HCT116 (cell line): ENCODE measurements at regions not wholly inside any gene's neighbourhood (a gene's known extent, or its start where the extent isn't known, plus 50 kb on each side); places are given as distances from the start of the nearest gene placed in this dataset.

Experiments
- ATAC-seq: fragments of 200-7000 bp; cut with Tn5 transposase; 2 replicates; pipeline ENCODE4 v1.9.1; 2020; ENCODE audit warnings: mild to moderate bottlenecking, moderate library complexity
- BruUV-seq: library from RNA; stranded (reverse); fragments of 400-500 nt; replicated peaks from 2 replicates; lab custom pipeline; 2021; lab: Mats Ljungman, UMichigan
- CTCF ChIA-PET: fragments of 300-600 bp; sonication (Branson Sonifier 250); formaldehyde crosslinking; loops from one replicate; lab custom pipeline; 2021; ENCODE audit warnings: antibody characterized with exemption; lab: Charles Lee
- POLR2A ChIA-PET: fragments of 300-600, 350-600 bp; sonication (Branson Sonifier 250); formaldehyde crosslinking; loops from one replicate; lab custom pipeline; 2021; ENCODE audit warnings: antibody characterized with exemption; lab: Charles Lee
- RAD21 ChIA-PET, 2 experiments: fragments of 300-600 bp; sonication (Branson Sonifier 250); formaldehyde crosslinking; loops; one replicate each; lab custom pipeline; 2023; ENCODE audit warnings: low total read pairs in 2 of 2; ENCODE audit not compliant: uncharacterized antibody in 2 of 2, unreplicated experiment in 2 of 2, low non-redundant PET in 1 of 2; lab: Charles Lee
- DNase-seq: peaks from one replicate; pipeline ENCODE4 v3.0.0-alpha.2; 2010; ENCODE audit warnings: low read depth, low spot score
- H2AFZ ChIP-seq: fragments of 200-600 bp; shearing (Covaris generic), sonication (generic); 2 replicates; pipeline ENCODE4 v1.6.1; 2017; ENCODE audit warnings: low read depth, mixed run types, mixed read lengths, antibody characterized with exemption, low read length; ENCODE audit not compliant: poor library complexity, severe bottlenecking
- H3K27ac ChIP-seq: 2 replicates; pipeline ENCODE4 v1.5.1; 2012; ENCODE audit warnings: low read depth, low read length
- H3K27me3 ChIP-seq: fragments of 200-600 bp; sonication (generic); 2 replicates; pipeline ENCODE4 v1.6.1; 2016; ENCODE audit warnings: mixed run types, low read length, mixed read lengths; ENCODE audit not compliant: insufficient read depth
- H3K36me3 ChIP-seq, 2 experiments: fragments of 200-500 bp in 1 of 2; fragments of 200-600 bp in 1 of 2; sonication (Bioruptor generic) in 1 of 2; sonication (generic) in 1 of 2; 2 replicates each; pipeline versions ENCODE4 v1.5.1 to v1.6.1; 2014 to 2016; ENCODE audit warnings: low read length in 2 of 2, inconsistent platforms in 1 of 2, mixed read lengths in 1 of 2, mixed run types in 1 of 2; ENCODE audit not compliant: insufficient read depth in 2 of 2, control insufficient read depth in 1 of 2
- H3K4me1 ChIP-seq, 2 experiments: fragments of 200-600 bp in 1 of 2; sonication (generic) in 1 of 2; 2 replicates each; pipeline versions ENCODE4 v1.5.1 to v1.6.1; 2012 to 2017; ENCODE audit warnings: low read length in 2 of 2, inconsistent platforms in 1 of 2, mild to moderate bottlenecking in 1 of 2, mixed read lengths in 1 of 2, mixed run types in 1 of 2, moderate library complexity in 1 of 2; ENCODE audit not compliant: insufficient read depth in 2 of 2, control insufficient read depth in 1 of 2
- H3K4me2 ChIP-seq: fragments of 200-600 bp; sonication (generic); 2 replicates; pipeline ENCODE4 v1.6.1; 2017; ENCODE audit warnings: mixed run types, low read length, mixed read lengths
- H3K4me3 ChIP-seq, 2 experiments: fragments of 200-600 bp in 1 of 2; sonication (generic) in 1 of 2; replicated peaks in 1 of 2; 2 replicates each; pipeline ENCODE4 v1.5.1; 2011 to 2016; ENCODE audit warnings: low read length in 2 of 2, control low read depth in 1 of 2, low read depth in 1 of 2, mild to moderate bottlenecking in 1 of 2, mixed read lengths in 1 of 2, mixed run types in 1 of 2
- H3K79me2 ChIP-seq: fragments of 200-600 bp; sonication (generic); 2 replicates; pipeline ENCODE4 v1.6.1; 2017; ENCODE audit warnings: mild to moderate bottlenecking, mixed run types, low read length, moderate library complexity, mixed read lengths; ENCODE audit not compliant: insufficient read depth
- H3K9ac ChIP-seq: fragments of 200-600 bp; sonication (generic); 2 replicates; pipeline ENCODE4 v1.6.1; 2016; ENCODE audit warnings: low read length, mixed read lengths
- H3K9me2 ChIP-seq: fragments of 200-600 bp; sonication (generic), shearing (Covaris generic); 2 replicates; pipeline ENCODE4 v1.6.1; 2017; ENCODE audit warnings: mixed run types, mild to moderate bottlenecking, moderate library complexity; ENCODE audit not compliant: insufficient read depth
- H3K9me3 ChIP-seq, 2 experiments: fragments of 200-500 bp in 1 of 2; fragments of 200-600 bp in 1 of 2; sonication (Bioruptor generic) in 1 of 2; sonication (generic) in 1 of 2; 2 replicates each; pipeline ENCODE4 v1.6.1; 2014 to 2017; ENCODE audit warnings: low read length in 2 of 2, mixed read lengths in 2 of 2, inconsistent platforms in 1 of 2, low read depth in 1 of 2, mild to moderate bottlenecking in 1 of 2, mixed run types in 1 of 2, moderate library complexity in 1 of 2; ENCODE audit not compliant: control insufficient read depth in 1 of 2, insufficient read depth in 1 of 2
- H4K20me1 ChIP-seq: fragments of 200-600 bp; sonication (generic), shearing (Covaris generic); 2 replicates; pipeline ENCODE4 v1.6.1; 2017; ENCODE audit warnings: mixed run types, mild to moderate bottlenecking, moderate library complexity; ENCODE audit not compliant: insufficient read depth
- CEBPB ChIP-seq: IDR thresholded peaks from 2 replicates; pipeline ENCODE4 v1.6.1; 2012; ENCODE audit warnings: low read depth
- CTCF ChIP-seq, 3 experiments: fragments of 200-600 bp in 1 of 3; sonication (generic) in 1 of 3; IDR thresholded peaks in 2 of 3; conservative IDR thresholded peaks in 1 of 3; 2 replicates each; pipeline ENCODE4 v1.5.1; 2012 to 2017; ENCODE audit warnings: low read depth in 2 of 3, low read length in 2 of 3, antibody characterized with exemption in 1 of 3, borderline replicate concordance in 1 of 3, control low read depth in 1 of 3, mild to moderate bottlenecking in 1 of 3, mixed read lengths in 1 of 3, mixed run types in 1 of 3, moderate library complexity in 1 of 3; ENCODE audit not compliant: insufficient read depth in 1 of 3
- ELF1 ChIP-seq: IDR thresholded peaks from 2 replicates; pipeline ENCODE4 v1.6.1; 2012; ENCODE audit warnings: low read depth, borderline replicate concordance
- EZH2 ChIP-seq: fragments of 200-600 bp; sonication (generic); IDR thresholded peaks from 2 replicates; pipeline ENCODE4 v1.6.1; 2017; ENCODE audit warnings: antibody characterized with exemption, mixed run types
- EZH2phosphoT487 ChIP-seq: fragments of 200-600 bp; IDR thresholded peaks from 2 replicates; pipeline ENCODE4 v1.6.1; 2018; ENCODE audit warnings: antibody characterized with exemption, borderline replicate concordance
- FOSL1 ChIP-seq: IDR thresholded peaks from 2 replicates; pipeline ENCODE4 v1.6.1; 2012; ENCODE audit warnings: low read depth
- MAX ChIP-seq: IDR thresholded peaks from 2 replicates; pipeline ENCODE4 v1.6.1; 2012
- POLR2A ChIP-seq: IDR thresholded peaks from 2 replicates; pipeline ENCODE4 v1.7.0; 2011; ENCODE audit warnings: borderline replicate concordance; ENCODE audit not compliant: insufficient read depth, insufficient read length; ENCODE audit errors: extremely low read depth
- RAD21 ChIP-seq: IDR thresholded peaks from 2 replicates; pipeline ENCODE4 v1.6.1; 2012; ENCODE audit warnings: low read depth, mild to moderate bottlenecking
- REST ChIP-seq: IDR thresholded peaks from 2 replicates; pipeline ENCODE4 v1.6.1; 2012; ENCODE audit warnings: low read depth
- SIN3A ChIP-seq: IDR thresholded peaks from 2 replicates; pipeline ENCODE4 v1.6.1; 2012; ENCODE audit warnings: low read depth
- TCF7L2 ChIP-seq: IDR thresholded peaks from 2 replicates; pipeline ENCODE4 v1.7.0; 2011; ENCODE audit warnings: borderline replicate concordance, inconsistent platforms; ENCODE audit not compliant: insufficient read depth, insufficient read length; ENCODE audit errors: extremely low read depth
- YY1 ChIP-seq: IDR thresholded peaks from 2 replicates; pipeline ENCODE4 v1.6.1; 2011; ENCODE audit warnings: low read length, low read depth, moderate library complexity, mild to moderate bottlenecking; ENCODE audit not compliant: insufficient replicate concordance; ENCODE audit errors: extremely low read depth
- ZNF274 ChIP-seq: fragments of 200-500 bp; sonication (Bioruptor generic); IDR thresholded peaks from 2 replicates; pipeline ENCODE4 v1.6.1; 2014; ENCODE audit warnings: mild to moderate bottlenecking, low read depth, low read length, inconsistent platforms
- intact Hi-C: fragments of 100-400 bp; cut with micrococcal nuclease; formaldehyde crosslinking; loops from 2 replicates; pipeline ENCODE4 v1.10.0; 2022

GRCh38 chr11:43245466-43245865 is 66.3 kb upstream of the API5 start:
- TF ChIP-seq ELF1, result no peak
- TF ChIP-seq EZH2phosphoT487, result no peak
- TF ChIP-seq REST, result no peak
- TF ChIP-seq SIN3A, result no peak
- TF ChIP-seq POLR2A, result no peak
- TF ChIP-seq EZH2, result no peak
- no peak for TF ChIP-seq CEBPB
- no peak for TF ChIP-seq YY1
- TF ChIP-seq RAD21, result no peak
- TF ChIP-seq CTCF (IDR thresholded peaks at IDR 0.05 in 2 of 3, conservative IDR thresholded peaks at IDR 0.05 in 1 of 3; ENCODE audit: borderline replicate concordance in 1 of 3, insufficient read depth in 1 of 3, low read depth in 2 of 3, low read length in 2 of 3), result no peak
- TF ChIP-seq FOSL1, result no peak
- no peak for TF ChIP-seq TCF7L2
- TF ChIP-seq MAX, result no peak
- TF ChIP-seq ZNF274, result no peak
- Histone ChIP-seq H3K79me2 (no peaks in the 10 kb centered on the region), H3K4me3 (no peak overlapping the region), H3K4me2 (no peak overlapping the region), H3K27me3 (no peaks in the 10 kb centered on the region), H3K4me1 (no peaks in the 10 kb centered on the region), H3K9ac (no peak overlapping the region), H3K36me3 (no peaks in the 10 kb centered on the region), H4K20me1 (no peaks in the 10 kb centered on the region), H3K9me3 (no peaks in the 10 kb centered on the region), H2AFZ (no peak overlapping the region), H3K27ac (no peak overlapping the region), H3K9me2 (no peaks in the 10 kb centered on the region)
- ATAC-seq, result no peak
- POLR2A ChIA-PET, result no interaction called here
- no peak for DNase-seq
- CTCF ChIA-PET, result interaction anchor here (0.5 kb wide), 1 partner anchor 333 kb away, joined by 5 read pairs; no protein-coding TSS in a partner anchor
- RAD21 ChIA-PET, result no interaction called here
- intact Hi-C loops, result no loop called here
- BruUV-seq, result no TSS peak
